Loucy (cell line): ENCODE measurements at regions not wholly inside any gene's neighbourhood (a gene's known extent, or its start where the extent isn't known, plus 50 kb on each side); places are given as distances from the start of the nearest gene placed in this dataset.
A peak's percentile ranks its signal among the peaks of the same experiment; 100 is the strongest.

ENCODE experiments used
- H2AFZ ChIP-seq: fragments of 200-600 bp; sonication (generic); 2 replicates; pipeline ENCODE4 v1.6.0; 2016; ENCODE audit warnings: antibody characterized with exemption, mild to moderate bottlenecking, low read length, moderate library complexity
- H3F3A ChIP-seq: fragments of 200-600 bp; 2 replicates; pipeline ENCODE4 v1.6.0; 2016; ENCODE audit warnings: antibody characterized with exemption, low read depth, mild to moderate bottlenecking
- H3K27me3 ChIP-seq: fragments of 200-600 bp; sonication (generic); 2 replicates; pipeline ENCODE4 v1.6.1; 2014; ENCODE audit warnings: low read length, mild to moderate bottlenecking; ENCODE audit not compliant: insufficient read depth, poor library complexity, severe bottlenecking
- H3K36me3 ChIP-seq: fragments of 200-600 bp; sonication (generic); 2 replicates; pipeline ENCODE4 v1.6.1; 2016; ENCODE audit warnings: low read length; ENCODE audit not compliant: insufficient read depth
- H3K4me1 ChIP-seq: fragments of 200-600 bp; sonication (generic); 2 replicates; pipeline ENCODE4 v1.5.1; 2014; ENCODE audit warnings: low read length, mild to moderate bottlenecking; ENCODE audit not compliant: insufficient read depth, poor library complexity, severe bottlenecking
- H3K4me2 ChIP-seq: fragments of 200-600 bp; sonication (generic); 2 replicates; pipeline ENCODE4 v1.6.0; 2014; ENCODE audit warnings: antibody characterized with exemption, low read length, low read depth, mild to moderate bottlenecking; ENCODE audit not compliant: poor library complexity, severe bottlenecking
- H3K4me3 ChIP-seq: fragments of 200-600 bp; sonication (generic); 2 replicates; pipeline ENCODE4 v1.5.1; 2014; ENCODE audit warnings: low read length, mild to moderate bottlenecking, mixed read lengths; ENCODE audit not compliant: poor library complexity, severe bottlenecking
- H3K79me2 ChIP-seq: fragments of 200-600 bp; sonication (generic); 2 replicates; pipeline ENCODE4 v1.6.1; 2014; ENCODE audit warnings: low read length; ENCODE audit not compliant: insufficient read depth
- H3K9ac ChIP-seq: fragments of 200-600 bp; sonication (generic); 2 replicates; pipeline ENCODE4 v1.6.0; 2014; ENCODE audit warnings: mild to moderate bottlenecking, low read depth, low read length, moderate library complexity; ENCODE audit not compliant: poor library complexity, severe bottlenecking
- H3K9me2 ChIP-seq: fragments of 200-600 bp; sonication (generic); replicated peaks from 2 replicates; pipeline ENCODE4 v1.6.1; 2016; ENCODE audit warnings: low read depth, low read length, mixed read lengths
- H3K9me3 ChIP-seq: fragments of 200-600 bp; sonication (generic); 2 replicates; pipeline ENCODE4 v1.6.1; 2014; ENCODE audit warnings: mild to moderate bottlenecking, antibody characterized with exemption, low read length, low read depth; ENCODE audit not compliant: insufficient read depth
- H4K20me1 ChIP-seq: fragments of 200-600 bp; sonication (generic); 2 replicates; pipeline ENCODE4 v1.6.0; 2014; ENCODE audit warnings: antibody characterized with exemption, low read length, mild to moderate bottlenecking; ENCODE audit not compliant: insufficient read depth, poor library complexity, severe bottlenecking
- EZH2phosphoT487 ChIP-seq: fragments of 200-600 bp; IDR thresholded peaks from 2 replicates; pipeline ENCODE4 v1.6.1; 2018; ENCODE audit warnings: antibody characterized with exemption, mild to moderate bottlenecking, moderate library complexity, borderline replicate concordance
- TF ChIP-seq, protein P1 (sequence below): fragments of 200-600 bp; sonication (generic); conservative IDR thresholded peaks from 2 replicates; pipeline ENCODE4 v1.5.1; 2014; ENCODE audit warnings: mild to moderate bottlenecking, antibody characterized with exemption, low read length

DNA sequence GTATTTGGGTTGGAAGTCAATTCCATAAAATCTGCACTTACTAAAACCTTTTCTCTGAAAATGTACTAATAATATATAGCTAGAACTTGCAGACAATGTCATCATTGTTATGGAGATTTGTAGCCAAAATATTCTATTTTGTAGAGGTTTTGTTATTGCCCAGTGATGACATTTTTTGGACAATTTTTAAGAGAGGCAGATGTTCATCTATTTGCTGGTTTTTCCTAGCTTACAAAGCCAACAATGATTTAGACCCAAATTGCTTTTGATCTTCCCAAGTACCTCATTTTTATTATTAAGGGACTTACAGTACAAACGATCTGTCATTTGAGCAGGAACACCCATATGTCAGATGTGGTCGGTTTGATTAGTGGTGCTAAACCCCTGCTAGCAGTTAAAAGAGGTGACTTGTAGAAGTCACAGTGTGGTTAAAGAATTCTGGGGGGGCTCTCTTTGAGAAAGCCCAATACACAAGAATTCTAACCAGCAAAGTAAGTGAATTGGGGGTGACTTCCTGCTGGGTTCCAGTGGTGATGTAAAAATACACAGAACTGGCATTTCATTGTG lies 136.2 kb downstream of the KIT start:
- Histone ChIP-seq H3K79me2 (no peaks in the 10 kb centered on the region), H3K4me1 (peaks cover 42% of the 10 kb centered on the region), H3K9me3 (no peaks in the 10 kb centered on the region), H3K36me3 (no peaks in the 10 kb centered on the region), H2AFZ (no peak overlapping the region), H3K27me3 (no peaks in the 10 kb centered on the region), H3K4me3 (peak overlapping the region; percentile 15), H4K20me1 (no peaks in the 10 kb centered on the region), H3K9ac (no peak overlapping the region), H3F3A (no peaks in the 10 kb centered on the region), H3K4me2 (peak overlapping the region; percentile 50), H3K9me2 (no peaks in the 10 kb centered on the region)
- peak; percentile 70 for TF ChIP-seq EZH2phosphoT487
- TF ChIP-seq, protein P1, sequence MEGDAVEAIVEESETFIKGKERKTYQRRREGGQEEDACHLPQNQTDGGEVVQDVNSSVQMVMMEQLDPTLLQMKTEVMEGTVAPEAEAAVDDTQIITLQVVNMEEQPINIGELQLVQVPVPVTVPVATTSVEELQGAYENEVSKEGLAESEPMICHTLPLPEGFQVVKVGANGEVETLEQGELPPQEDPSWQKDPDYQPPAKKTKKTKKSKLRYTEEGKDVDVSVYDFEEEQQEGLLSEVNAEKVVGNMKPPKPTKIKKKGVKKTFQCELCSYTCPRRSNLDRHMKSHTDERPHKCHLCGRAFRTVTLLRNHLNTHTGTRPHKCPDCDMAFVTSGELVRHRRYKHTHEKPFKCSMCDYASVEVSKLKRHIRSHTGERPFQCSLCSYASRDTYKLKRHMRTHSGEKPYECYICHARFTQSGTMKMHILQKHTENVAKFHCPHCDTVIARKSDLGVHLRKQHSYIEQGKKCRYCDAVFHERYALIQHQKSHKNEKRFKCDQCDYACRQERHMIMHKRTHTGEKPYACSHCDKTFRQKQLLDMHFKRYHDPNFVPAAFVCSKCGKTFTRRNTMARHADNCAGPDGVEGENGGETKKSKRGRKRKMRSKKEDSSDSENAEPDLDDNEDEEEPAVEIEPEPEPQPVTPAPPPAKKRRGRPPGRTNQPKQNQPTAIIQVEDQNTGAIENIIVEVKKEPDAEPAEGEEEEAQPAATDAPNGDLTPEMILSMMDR = no peak
